GM21423 (cell line): ENCODE measurements at regions not wholly inside any gene's neighbourhood (a gene's known extent, or its start where the extent isn't known, plus 50 kb on each side); places are given as distances from the start of the nearest gene placed in this dataset.
A peak's percentile ranks its signal among the peaks of the same experiment; 100 is the strongest.
"Not testable (repeated sequence)": the region's sequence is repeated elsewhere in the genome, so short reads cannot be mapped to it uniquely, and the experiment has no call there.

Experiments used
- ATAC-seq: cut with Tn5 transposase; IDR thresholded peaks from one replicate; pipeline ENCODE4 v1.9.1; 2021; ENCODE audit warnings: mild to moderate bottlenecking, moderate library complexity; ENCODE audit not compliant: unreplicated experiment

DNA sequence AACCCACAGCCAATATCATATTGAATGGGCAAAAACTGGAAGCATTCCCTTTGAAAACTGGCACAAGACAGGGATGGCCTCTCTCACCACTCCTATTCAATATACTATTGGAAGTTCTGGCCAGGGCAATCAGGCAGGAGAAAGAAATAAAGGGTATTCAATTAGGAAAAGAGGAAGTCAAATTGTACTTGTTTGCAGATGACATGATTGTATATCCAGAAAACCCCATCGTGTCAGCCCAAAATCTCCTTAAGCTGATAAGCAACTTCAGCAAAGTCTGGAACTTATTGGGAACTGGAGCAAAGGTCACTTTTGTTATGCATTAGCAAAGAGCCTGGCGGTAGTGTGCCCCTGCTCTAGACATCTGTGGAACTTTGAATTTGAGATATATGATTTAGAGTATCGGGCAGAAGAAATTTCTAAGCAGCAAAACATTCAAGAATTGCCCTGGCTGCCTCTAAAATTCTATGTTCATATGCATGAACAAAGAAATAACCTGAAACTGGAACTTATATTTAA, 53.4 kb upstream of the PSMA1 start:
- ATAC-seq: not testable (repeated sequence)

- ATAC-seq: no peak
Measured at GRCh38 chr11:14577292-14577691, 57.1 kb upstream of the PSMA1 start.

- no peak for ATAC-seq
Measured at GRCh38 chr11:14577835-14578529, 57.8 kb upstream of the PSMA1 start.

DNA sequence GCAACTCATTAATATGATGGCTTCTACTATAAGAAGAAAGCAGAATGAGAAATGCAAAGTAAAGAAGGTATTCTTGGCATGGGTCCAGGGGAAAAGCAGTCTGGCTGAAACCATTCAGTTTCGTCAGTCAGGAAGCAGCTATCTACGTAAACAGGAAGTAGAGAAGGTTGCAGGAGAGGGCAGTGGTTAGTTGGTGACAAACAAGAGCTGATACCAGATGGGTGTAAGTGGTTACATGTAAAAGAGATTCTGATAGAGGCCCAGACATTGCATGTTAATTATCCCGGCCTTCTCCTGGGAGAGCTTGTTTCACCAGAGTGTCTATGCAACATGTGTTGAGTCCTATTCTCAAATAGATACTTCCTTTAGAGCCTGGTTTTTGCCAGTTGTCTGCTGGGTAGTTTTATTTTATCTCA, 58.4 kb upstream of the PSMA1 start:
- peak; percentile 99 for ATAC-seq

GRCh38 chr11:14579646-14580045, 59.5 kb upstream of the PSMA1 start:
- no peak for ATAC-seq

GRCh38 chr11:14582793-14583192, 60.8 kb upstream of the PDE3B start:
- ATAC-seq: no peak

GRCh38 chr11:14583252-14584034, 60.2 kb upstream of the PDE3B start:
- ATAC-seq: no peak

- no peak for ATAC-seq
Measured at GRCh38 chr11:14584035-14584363, 59.6 kb upstream of the PDE3B start.

DNA sequence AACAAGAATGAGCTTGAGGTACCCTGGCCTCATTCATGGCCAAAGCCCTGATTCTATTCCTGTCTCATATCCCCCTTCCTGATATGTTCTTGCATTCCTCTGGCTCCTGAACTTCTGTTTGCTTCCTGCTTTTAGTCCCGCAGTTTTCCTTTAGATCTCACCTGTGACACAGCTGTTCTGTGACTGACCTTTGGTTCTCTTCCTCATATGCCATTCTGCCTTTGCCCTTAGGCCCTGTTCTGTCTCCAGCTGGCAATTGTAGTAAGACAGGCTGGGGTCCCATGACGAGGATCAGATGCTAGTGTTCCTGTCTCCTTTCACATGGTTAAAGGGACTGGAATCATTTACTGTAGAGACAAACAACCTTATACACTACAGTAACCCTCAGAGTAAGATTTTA, 59.0 kb upstream of the PDE3B start:
- ATAC-seq: no peak

- no peak for ATAC-seq
Measured at GRCh38 chr11:14585438-14585837, 58.2 kb upstream of the PDE3B start.

- no peak for ATAC-seq
Measured at GRCh38 chr11:14587258-14587657, 56.3 kb upstream of the PDE3B start.

GRCh38 chr11:14588681-14589080, 54.9 kb upstream of the PDE3B start:
- no peak for ATAC-seq

GRCh38 chr11:14589421-14589820, 54.2 kb upstream of the PDE3B start:
- no peak for ATAC-seq

GRCh38 chr11:14591046-14591445, 52.6 kb upstream of the PDE3B start:
- not testable (repeated sequence) for ATAC-seq

DNA sequence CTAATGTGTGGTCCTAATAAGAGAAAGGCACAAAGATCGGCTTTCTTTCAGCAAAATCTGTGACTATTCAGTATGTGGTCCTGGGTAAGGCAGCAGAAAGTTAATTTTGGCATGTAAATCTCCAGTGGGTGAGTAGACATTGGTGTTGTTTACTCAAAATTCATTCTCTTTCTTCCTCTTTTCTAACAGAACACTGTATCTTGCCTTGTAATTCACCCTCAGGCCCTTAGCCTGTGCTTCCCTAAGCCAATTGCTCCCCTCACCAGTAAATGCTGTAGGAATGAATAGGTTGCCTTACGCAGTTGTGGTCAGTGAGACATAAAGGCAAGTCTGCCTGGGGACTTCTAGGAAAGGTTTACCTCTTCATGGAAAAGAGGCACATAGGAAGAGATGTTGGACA, 49.9 kb upstream of the PDE3B start:
- ATAC-seq: no peak
